Stimulated activated memory B cell treated with anti-CD40 and anti-IgM and Interleukin-4, amounts not matched to agents 10 μg/mL and 1 μg/mL and 100 μg/mL, for 72 hours (primary cell): ENCODE measurements at regions not wholly inside any gene's neighbourhood (a gene's known extent, or its start where the extent isn't known, plus 50 kb on each side); places are given as distances from the start of the nearest gene placed in this dataset.

Experiments
- ATAC-seq: fragments of 150-1000 bp; cut with Tn5 transposase; 2 replicates; pipeline ENCODE4 v1.10.0; 2021
- H3K27ac Mint-ChIP-seq: one replicate; pipeline ENCODE4 v1.8.0; 2022; ENCODE audit warnings: mild to moderate bottlenecking, mixed read lengths
- H3K27me3 Mint-ChIP-seq: one replicate; pipeline ENCODE4 v1.8.0; 2022; ENCODE audit warnings: mixed read lengths
- H3K36me3 Mint-ChIP-seq: one replicate; pipeline ENCODE4 v1.8.0; 2022; ENCODE audit warnings: mixed read lengths
- H3K4me1 Mint-ChIP-seq: one replicate; pipeline ENCODE4 v1.8.0; 2022; ENCODE audit warnings: mixed read lengths
- H3K4me3 Mint-ChIP-seq: one replicate; pipeline ENCODE4 v1.8.0; 2022; ENCODE audit warnings: mild to moderate bottlenecking, moderate library complexity, mixed read lengths
- H3K9me3 Mint-ChIP-seq: one replicate; pipeline ENCODE4 v1.8.0; 2022; ENCODE audit warnings: mixed read lengths

GRCh38 chr22:47854680-47855079, 1092.2 kb downstream of the TBC1D22A start:
- Mint-ChIP-seq H3K27me3 (peaks cover 21% of the 10 kb centered on the region), H3K4me1 (no peaks in the 10 kb centered on the region), H3K36me3 (no peaks in the 10 kb centered on the region), H3K9me3 (no peaks in the 10 kb centered on the region), H3K27ac (no peak overlapping the region), H3K4me3 (no peak overlapping the region)
- ATAC-seq, result no peak

DNA sequence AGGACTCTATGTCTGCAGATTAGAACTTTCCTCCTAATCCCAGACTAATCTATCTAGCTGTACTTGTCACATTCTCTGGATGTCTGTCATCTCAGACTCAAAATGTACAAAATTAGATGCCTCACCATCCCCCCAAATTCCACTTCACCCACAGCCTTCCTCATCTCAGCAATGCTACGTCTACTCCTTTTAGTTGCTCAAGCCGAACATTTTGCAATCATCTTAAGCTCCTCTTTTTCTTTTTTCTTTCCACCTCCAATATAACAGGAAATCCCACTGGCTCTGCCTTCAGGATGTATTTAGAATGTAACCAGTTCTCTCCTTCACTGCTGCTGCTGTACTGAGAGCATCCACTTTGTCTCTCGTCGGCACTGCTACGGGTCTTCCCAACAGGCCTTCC, 1091.8 kb downstream of the TBC1D22A start:
- ATAC-seq, result no peak
- H3K36me3 Mint-ChIP-seq, result no peaks in the 10 kb centered on the region
- peaks cover 21% of the 10 kb centered on the region for H3K27me3 Mint-ChIP-seq
- no peak overlapping the region for H3K27ac Mint-ChIP-seq
- no peaks in the 10 kb centered on the region for H3K9me3 Mint-ChIP-seq
- no peaks in the 10 kb centered on the region for H3K4me1 Mint-ChIP-seq
- no peak overlapping the region for H3K4me3 Mint-ChIP-seq

DNA sequence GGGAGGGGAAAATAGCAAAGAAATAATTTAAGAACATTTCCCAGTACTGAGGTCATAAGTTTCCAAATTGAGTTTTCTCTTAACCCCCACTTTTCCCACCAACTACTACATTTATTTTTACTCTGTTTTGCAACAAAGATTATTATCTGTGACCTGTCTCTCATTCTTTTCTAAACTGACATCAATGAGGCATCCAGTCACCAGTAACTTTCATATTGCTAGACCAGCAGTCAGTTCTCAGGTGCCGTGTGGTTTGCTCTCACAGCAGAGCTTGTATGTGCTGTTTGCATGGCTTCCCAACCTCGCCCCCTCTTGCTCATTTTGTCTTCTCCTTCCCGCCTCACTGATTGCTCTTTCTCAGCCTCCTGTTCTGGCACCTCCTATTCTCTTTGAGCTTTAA, 1091.3 kb downstream of the TBC1D22A start:
- Mint-ChIP-seq H3K4me3 (no peak overlapping the region), H3K27ac (no peak overlapping the region), H3K36me3 (no peaks in the 10 kb centered on the region), H3K4me1 (no peaks in the 10 kb centered on the region), H3K27me3 (peaks cover 23% of the 10 kb centered on the region), H3K9me3 (no peaks in the 10 kb centered on the region)
- ATAC-seq, result no peak

- Mint-ChIP-seq H3K36me3 (no peaks in the 10 kb centered on the region), H3K4me1 (no peaks in the 10 kb centered on the region), H3K9me3 (no peaks in the 10 kb centered on the region), H3K4me3 (no peak overlapping the region), H3K27ac (no peak overlapping the region), H3K27me3 (peaks cover 28% of the 10 kb centered on the region)
- ATAC-seq, result no peak
Observed at GRCh38 chr22:47851586-47851985, 1089.1 kb downstream of the TBC1D22A start.

GRCh38 chr22:47850644-47851151, 1088.2 kb downstream of the TBC1D22A start:
- Mint-ChIP-seq H3K27me3 (peaks cover 28% of the 10 kb centered on the region), H3K4me1 (no peaks in the 10 kb centered on the region), H3K36me3 (no peaks in the 10 kb centered on the region), H3K27ac (no peak overlapping the region), H3K4me3 (no peak overlapping the region), H3K9me3 (no peaks in the 10 kb centered on the region)
- ATAC-seq, result no peak

- H3K9me3 Mint-ChIP-seq, result no peaks in the 10 kb centered on the region
- no peaks in the 10 kb centered on the region for H3K36me3 Mint-ChIP-seq
Observed at GRCh38 chr22:47849576-47849975, 1087.1 kb downstream of the TBC1D22A start.

DNA sequence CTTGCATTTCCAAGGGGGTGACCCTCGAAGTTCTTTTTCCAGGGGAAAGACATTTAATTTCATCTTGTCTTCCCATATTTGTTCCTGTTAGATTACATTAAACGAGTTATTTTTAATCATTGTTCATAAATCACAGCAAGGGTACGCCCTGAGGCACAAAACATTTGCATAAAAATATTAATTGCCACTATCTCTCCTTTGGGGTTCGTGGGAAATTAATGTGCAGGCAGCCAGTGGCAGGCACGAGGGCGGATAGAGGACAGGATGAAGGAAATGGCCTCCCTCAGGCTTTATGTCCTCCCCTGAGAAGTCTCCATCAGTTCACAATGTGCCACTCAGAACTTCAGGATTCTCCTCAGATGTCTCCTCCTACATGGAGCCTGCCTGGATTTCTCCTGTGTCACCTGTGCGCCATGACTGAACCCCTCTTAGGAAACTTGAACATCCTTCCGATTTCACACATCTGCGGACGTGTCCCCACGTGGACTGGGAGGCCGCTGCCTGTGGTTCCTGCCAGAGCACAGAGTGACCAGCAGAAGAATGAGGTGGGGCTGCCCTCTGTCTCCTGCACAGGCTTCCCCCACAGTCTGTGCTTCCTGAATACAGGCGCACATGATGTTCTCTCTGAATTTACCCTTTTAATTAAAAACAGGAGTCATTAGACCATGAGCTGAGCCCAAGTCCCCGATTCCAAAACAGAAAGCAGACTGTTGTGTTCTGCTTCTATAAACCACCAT, 1085.9 kb downstream of the TBC1D22A start:
- H3K27ac Mint-ChIP-seq, result no peak overlapping the region
- ATAC-seq, result no peak
- no peaks in the 10 kb centered on the region for H3K9me3 Mint-ChIP-seq
- no peak overlapping the region for H3K4me3 Mint-ChIP-seq
- no peaks in the 10 kb centered on the region for H3K36me3 Mint-ChIP-seq
- H3K4me1 Mint-ChIP-seq, result no peaks in the 10 kb centered on the region
- peaks cover 37% of the 10 kb centered on the region for H3K27me3 Mint-ChIP-seq

More at GRCh38 chr22:47849576-47849975, 1087.1 kb downstream of the TBC1D22A start:
- H3K27ac Mint-ChIP-seq, result no peak overlapping the region
- ATAC-seq, result no peak
- no peaks in the 10 kb centered on the region for H3K4me1 Mint-ChIP-seq
- H3K27me3 Mint-ChIP-seq, result peaks cover 36% of the 10 kb centered on the region
- H3K4me3 Mint-ChIP-seq, result no peak overlapping the region

- no peak for ATAC-seq
- Mint-ChIP-seq H3K27ac (no peak overlapping the region), H3K36me3 (no peaks in the 10 kb centered on the region), H3K9me3 (no peaks in the 10 kb centered on the region), H3K27me3 (peaks cover 37% of the 10 kb centered on the region), H3K4me3 (no peak overlapping the region), H3K4me1 (peaks cover 2% of the 10 kb centered on the region)
Observed at GRCh38 chr22:47847131-47847890, 1084.9 kb downstream of the TBC1D22A start.

GRCh38 chr22:47846206-47846605, 1083.8 kb downstream of the TBC1D22A start:
- ATAC-seq, result no peak
- peaks cover 13% of the 10 kb centered on the region for H3K4me1 Mint-ChIP-seq
- H3K4me3 Mint-ChIP-seq, result no peak overlapping the region
- no peaks in the 10 kb centered on the region for H3K36me3 Mint-ChIP-seq
- no peak overlapping the region for H3K27ac Mint-ChIP-seq
- no peaks in the 10 kb centered on the region for H3K9me3 Mint-ChIP-seq
- H3K27me3 Mint-ChIP-seq, result peaks cover 41% of the 10 kb centered on the region

DNA sequence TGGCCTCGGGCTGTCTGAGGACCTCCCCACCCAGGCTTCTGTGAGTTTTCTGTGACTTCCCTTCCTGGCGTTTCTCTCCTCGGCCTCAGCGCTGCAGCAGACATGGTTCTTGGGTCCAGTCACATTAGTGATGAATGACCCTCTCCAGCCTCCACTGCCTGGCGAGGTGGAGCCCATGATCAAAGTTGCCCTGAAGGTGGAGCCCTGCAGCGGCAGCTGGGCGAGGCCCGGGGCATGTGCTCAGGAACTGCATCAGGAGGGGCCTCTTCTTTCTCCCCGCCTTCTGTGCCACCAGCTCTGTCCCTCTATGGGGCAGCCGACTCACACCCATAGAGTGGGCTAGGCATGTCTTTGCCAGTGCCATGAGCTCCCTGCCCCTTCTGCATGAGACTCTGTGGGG, 1079.7 kb downstream of the TBC1D22A start:
- peaks cover 16% of the 10 kb centered on the region for H3K4me1 Mint-ChIP-seq
- peaks cover 65% of the 10 kb centered on the region for H3K27me3 Mint-ChIP-seq
- no peak overlapping the region for H3K27ac Mint-ChIP-seq
- no peaks in the 10 kb centered on the region for H3K36me3 Mint-ChIP-seq
- no peak for ATAC-seq
- H3K4me3 Mint-ChIP-seq, result no peak overlapping the region
- H3K9me3 Mint-ChIP-seq, result peaks cover 4% of the 10 kb centered on the region

DNA sequence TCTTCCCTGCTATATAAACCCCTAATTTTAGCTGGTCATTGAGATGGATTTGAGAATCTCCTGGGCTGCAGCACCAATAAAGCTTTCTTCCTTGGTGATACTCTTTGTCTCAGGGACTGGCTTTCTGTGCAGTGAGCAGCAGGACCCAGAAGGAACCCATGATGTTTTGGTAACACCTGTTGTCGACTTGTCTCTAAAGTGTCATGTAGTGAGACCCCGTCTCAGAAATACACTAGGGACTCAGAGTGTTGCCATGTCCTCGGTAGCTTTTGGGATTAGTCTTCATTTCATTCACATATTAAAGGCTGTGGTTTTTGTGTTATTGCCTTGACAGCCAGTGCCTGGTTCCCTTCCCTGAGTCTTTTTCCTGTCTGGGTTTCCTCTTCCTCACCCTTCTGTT, 1078.7 kb downstream of the TBC1D22A start:
- no peak for ATAC-seq
- peaks cover 69% of the 10 kb centered on the region for H3K27me3 Mint-ChIP-seq
- H3K4me1 Mint-ChIP-seq, result peaks cover 16% of the 10 kb centered on the region
- H3K9me3 Mint-ChIP-seq, result peaks cover 5% of the 10 kb centered on the region
- H3K27ac Mint-ChIP-seq, result no peak overlapping the region
- no peaks in the 10 kb centered on the region for H3K36me3 Mint-ChIP-seq
- no peak overlapping the region for H3K4me3 Mint-ChIP-seq

- ATAC-seq, result no peak
- no peak overlapping the region for H3K27ac Mint-ChIP-seq
- no peaks in the 10 kb centered on the region for H3K36me3 Mint-ChIP-seq
- peaks cover 5% of the 10 kb centered on the region for H3K9me3 Mint-ChIP-seq
- H3K4me1 Mint-ChIP-seq, result peaks cover 16% of the 10 kb centered on the region
- H3K27me3 Mint-ChIP-seq, result peaks cover 63% of the 10 kb centered on the region
- no peak overlapping the region for H3K4me3 Mint-ChIP-seq
Observed at GRCh38 chr22:47839595-47840227, 1077.3 kb downstream of the TBC1D22A start.

DNA sequence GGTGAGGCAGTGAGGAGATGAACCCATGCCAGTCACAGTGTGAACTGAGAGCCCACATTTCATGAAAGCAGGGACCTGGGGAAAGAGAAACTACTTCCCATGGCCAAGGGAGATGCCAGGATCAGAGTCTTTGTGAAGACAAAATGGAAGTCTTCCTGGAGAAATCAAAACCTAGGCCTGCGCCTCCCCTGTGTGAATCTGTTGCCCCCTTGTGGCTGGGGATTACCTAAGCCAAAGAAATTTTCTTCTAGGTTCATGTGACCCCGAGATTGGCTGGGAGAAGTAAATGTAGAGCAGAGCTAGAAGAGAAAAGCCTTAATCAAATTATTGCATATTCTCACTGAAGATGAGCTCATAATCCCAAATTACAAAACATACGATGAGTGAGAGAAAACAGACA, 1075.3 kb downstream of the TBC1D22A start:
- Mint-ChIP-seq H3K4me3 (no peak overlapping the region), H3K27ac (no peak overlapping the region), H3K4me1 (peaks cover 16% of the 10 kb centered on the region), H3K9me3 (peaks cover 5% of the 10 kb centered on the region), H3K27me3 (peaks cover 66% of the 10 kb centered on the region), H3K36me3 (no peaks in the 10 kb centered on the region)
- no peak for ATAC-seq

- H3K4me1 Mint-ChIP-seq, result peaks cover 11% of the 10 kb centered on the region
- no peaks in the 10 kb centered on the region for H3K36me3 Mint-ChIP-seq
- no peak overlapping the region for H3K27ac Mint-ChIP-seq
- H3K4me3 Mint-ChIP-seq, result no peak overlapping the region
- H3K27me3 Mint-ChIP-seq, result peaks cover 63% of the 10 kb centered on the region
- ATAC-seq, result no peak
- peaks cover 5% of the 10 kb centered on the region for H3K9me3 Mint-ChIP-seq
Observed at GRCh38 chr22:47836957-47837356, 1074.5 kb downstream of the TBC1D22A start.

GRCh38 chr22:47835726-47836125, 1073.3 kb downstream of the TBC1D22A start:
- peaks cover 50% of the 10 kb centered on the region for H3K27me3 Mint-ChIP-seq

More at GRCh38 chr22:47835726-47836125, 1073.3 kb downstream of the TBC1D22A start:
- Mint-ChIP-seq H3K9me3 (peaks cover 5% of the 10 kb centered on the region), H3K36me3 (no peaks in the 10 kb centered on the region), H3K4me1 (no peaks in the 10 kb centered on the region), H3K27ac (no peak overlapping the region), H3K4me3 (no peak overlapping the region)
- ATAC-seq, result no peak
